Neural cell (in vitro differentiated cells): ENCODE measurements at regions not wholly inside any gene's neighbourhood (a gene's known extent, or its start where the extent isn't known, plus 50 kb on each side); places are given as distances from the start of the nearest gene placed in this dataset.
"Not testable (repeated sequence)": the region's sequence is repeated elsewhere in the genome, so short reads cannot be mapped to it uniquely, and the experiment has no call there.

ENCODE experiments used
- H2AFZ ChIP-seq: fragments of 200-600, 300-800 bp; sonication (generic), shearing (Covaris generic); 2 replicates; pipeline ENCODE4 v1.6.0; 2014; ENCODE audit warnings: low read depth, mild to moderate bottlenecking, antibody characterized with exemption, low read length, moderate library complexity
- H3F3A ChIP-seq: fragments of 200-600 bp; shearing (Covaris generic); 2 replicates; pipeline ENCODE4 v1.6.1; 2016; ENCODE audit warnings: mild to moderate bottlenecking, moderate library complexity, mixed read lengths, antibody characterized with exemption, low read length; ENCODE audit not compliant: insufficient read depth, poor library complexity, severe bottlenecking
- H3K27ac ChIP-seq: fragments of 200-600, 300-800 bp; sonication (generic), shearing (Covaris generic); 2 replicates; pipeline ENCODE4 v1.5.1; 2014; ENCODE audit warnings: mild to moderate bottlenecking, low read length, moderate library complexity
- H3K27me3 ChIP-seq: fragments of 300-800, 200-600 bp; sonication (generic), shearing (Covaris generic); 2 replicates; pipeline ENCODE4 v1.6.0; 2014; ENCODE audit warnings: mild to moderate bottlenecking, low read depth, low read length, moderate library complexity; ENCODE audit not compliant: insufficient read depth
- H3K36me3 ChIP-seq: fragments of 300-800, 200-600 bp; sonication (generic), shearing (Covaris generic); 2 replicates; pipeline ENCODE4 v1.5.1; 2014; ENCODE audit warnings: mild to moderate bottlenecking, antibody characterized with exemption, low read length, moderate library complexity; ENCODE audit not compliant: insufficient read depth
- H3K4me2 ChIP-seq: fragments of 300-800, 200-600 bp; sonication (generic), shearing (Covaris generic); 2 replicates; pipeline ENCODE4 v1.6.0; 2014; ENCODE audit warnings: mild to moderate bottlenecking, low read length
- H3K4me3 ChIP-seq: fragments of 300-800, 200-600 bp; sonication (generic), shearing (Covaris generic); 2 replicates; pipeline ENCODE4 v1.5.1; 2014; ENCODE audit warnings: mild to moderate bottlenecking, low read length, moderate library complexity
- H3K79me2 ChIP-seq: fragments of 200-600 bp; shearing (Covaris generic); replicated peaks from 2 replicates; pipeline ENCODE4 v1.6.0; 2014; ENCODE audit warnings: mild to moderate bottlenecking, low read length, moderate library complexity; ENCODE audit not compliant: insufficient read depth
- H3K9ac ChIP-seq: fragments of 300-800, 200-600 bp; sonication (generic), shearing (Covaris generic); 2 replicates; pipeline ENCODE4 v1.6.1; 2016; ENCODE audit warnings: mild to moderate bottlenecking, low read length, mixed read lengths
- H3K9me2 ChIP-seq: fragments of 200-600 bp; shearing (Covaris generic); 2 replicates; pipeline ENCODE4 v1.6.1; 2016; ENCODE audit warnings: mild to moderate bottlenecking, low read length, mixed read lengths; ENCODE audit not compliant: insufficient read depth
- H3K9me3 ChIP-seq: fragments of 200-600, 300-800 bp; sonication (generic), shearing (Covaris generic); 2 replicates; pipeline ENCODE4 v1.6.1; 2016; ENCODE audit warnings: mild to moderate bottlenecking, mixed run types, low read length, moderate library complexity, mixed read lengths
- H4K20me1 ChIP-seq: fragments of 200-600 bp; shearing (Covaris generic); 2 replicates; pipeline ENCODE4 v1.6.1; 2016; ENCODE audit warnings: mild to moderate bottlenecking, mixed run types; ENCODE audit not compliant: insufficient read depth
- CTCF ChIP-seq: fragments of 450-650 bp; IDR thresholded peaks from 2 replicates; pipeline ENCODE4 v1.5.1; 2014; ENCODE audit warnings: antibody characterized with exemption, mild to moderate bottlenecking, moderate library complexity; ENCODE audit not compliant: poor library complexity, severe bottlenecking
- EP300 ChIP-seq: fragments of 450-650 bp; conservative IDR thresholded peaks from 2 replicates; pipeline ENCODE4 v1.6.1; 2014; ENCODE audit warnings: antibody characterized with exemption, mild to moderate bottlenecking, moderate library complexity; ENCODE audit not compliant: poor library complexity, severe bottlenecking
- EZH2 ChIP-seq: fragments of 200-600, 300-800 bp; shearing (Covaris generic), sonication (generic); IDR thresholded peaks from 2 replicates; pipeline ENCODE4 v1.6.1; 2014; ENCODE audit warnings: antibody characterized with exemption, low read length, borderline replicate concordance, mild to moderate bottlenecking; ENCODE audit not compliant: insufficient read depth, poor library complexity, severe bottlenecking
- MXI1 ChIP-seq: fragments of 450-650 bp; conservative IDR thresholded peaks from 2 replicates; pipeline ENCODE4 v1.6.1; 2014; ENCODE audit warnings: antibody characterized with exemption, mild to moderate bottlenecking; ENCODE audit not compliant: poor library complexity, severe bottlenecking
- POLR2AphosphoS5 ChIP-seq: IDR thresholded peaks from 2 replicates; pipeline ENCODE4 v1.6.1; 2012
- RAD21 ChIP-seq: fragments of 450-650 bp; conservative IDR thresholded peaks from 2 replicates; pipeline ENCODE4 v1.6.1; 2014; ENCODE audit warnings: antibody characterized with exemption, mild to moderate bottlenecking, moderate library complexity
- SMC3 ChIP-seq: fragments of 450-650 bp; conservative IDR thresholded peaks from 2 replicates; pipeline ENCODE4 v1.6.1; 2014; ENCODE audit warnings: antibody characterized with exemption, mild to moderate bottlenecking, moderate library complexity; ENCODE audit not compliant: poor library complexity
- TAF1 ChIP-seq: IDR thresholded peaks from 2 replicates; pipeline ENCODE4 v1.6.1; 2012; ENCODE audit warnings: low read depth
- TF ChIP-seq, protein P1 (sequence below): IDR thresholded peaks from 2 replicates; pipeline ENCODE4 v1.6.1; 2012; ENCODE audit warnings: borderline replicate concordance

- Histone ChIP-seq H3K9me2 (no peaks in the 10 kb centered on the region), H3K79me2 (no peaks in the 10 kb centered on the region), H3K27ac (no peak overlapping the region)
These were observed 1491.8 kb upstream of the NUDT12 start for GRCh38 chr5:105054406-105054805.

GRCh38 chr5:105042623-105043022 is 1480.0 kb upstream of the NUDT12 start:
- no peak overlapping the region for H3K4me2 ChIP-seq
- H3K4me3 ChIP-seq: no peak overlapping the region
- no peaks in the 10 kb centered on the region for H4K20me1 ChIP-seq
- no peak for TF ChIP-seq CTCF
- TF ChIP-seq TAF1: no peak
- TF ChIP-seq EZH2: no peak
- no peak for TF ChIP-seq MXI1
- TF ChIP-seq SMC3: no peak
- TF ChIP-seq, protein P1, sequence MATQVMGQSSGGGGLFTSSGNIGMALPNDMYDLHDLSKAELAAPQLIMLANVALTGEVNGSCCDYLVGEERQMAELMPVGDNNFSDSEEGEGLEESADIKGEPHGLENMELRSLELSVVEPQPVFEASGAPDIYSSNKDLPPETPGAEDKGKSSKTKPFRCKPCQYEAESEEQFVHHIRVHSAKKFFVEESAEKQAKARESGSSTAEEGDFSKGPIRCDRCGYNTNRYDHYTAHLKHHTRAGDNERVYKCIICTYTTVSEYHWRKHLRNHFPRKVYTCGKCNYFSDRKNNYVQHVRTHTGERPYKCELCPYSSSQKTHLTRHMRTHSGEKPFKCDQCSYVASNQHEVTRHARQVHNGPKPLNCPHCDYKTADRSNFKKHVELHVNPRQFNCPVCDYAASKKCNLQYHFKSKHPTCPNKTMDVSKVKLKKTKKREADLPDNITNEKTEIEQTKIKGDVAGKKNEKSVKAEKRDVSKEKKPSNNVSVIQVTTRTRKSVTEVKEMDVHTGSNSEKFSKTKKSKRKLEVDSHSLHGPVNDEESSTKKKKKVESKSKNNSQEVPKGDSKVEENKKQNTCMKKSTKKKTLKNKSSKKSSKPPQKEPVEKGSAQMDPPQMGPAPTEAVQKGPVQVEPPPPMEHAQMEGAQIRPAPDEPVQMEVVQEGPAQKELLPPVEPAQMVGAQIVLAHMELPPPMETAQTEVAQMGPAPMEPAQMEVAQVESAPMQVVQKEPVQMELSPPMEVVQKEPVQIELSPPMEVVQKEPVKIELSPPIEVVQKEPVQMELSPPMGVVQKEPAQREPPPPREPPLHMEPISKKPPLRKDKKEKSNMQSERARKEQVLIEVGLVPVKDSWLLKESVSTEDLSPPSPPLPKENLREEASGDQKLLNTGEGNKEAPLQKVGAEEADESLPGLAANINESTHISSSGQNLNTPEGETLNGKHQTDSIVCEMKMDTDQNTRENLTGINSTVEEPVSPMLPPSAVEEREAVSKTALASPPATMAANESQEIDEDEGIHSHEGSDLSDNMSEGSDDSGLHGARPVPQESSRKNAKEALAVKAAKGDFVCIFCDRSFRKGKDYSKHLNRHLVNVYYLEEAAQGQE: no peak
- TF ChIP-seq POLR2AphosphoS5: no peak
- TF ChIP-seq RAD21: no peak
- no peak for TF ChIP-seq EP300
- no peaks in the 10 kb centered on the region for H3K9me2 ChIP-seq
- H3F3A ChIP-seq: no peaks in the 10 kb centered on the region
- H3K36me3 ChIP-seq: no peaks in the 10 kb centered on the region
- no peaks in the 10 kb centered on the region for H3K9me3 ChIP-seq
- H3K79me2 ChIP-seq: no peaks in the 10 kb centered on the region
- H2AFZ ChIP-seq: no peak overlapping the region
- no peak overlapping the region for H3K9ac ChIP-seq
- H3K27me3 ChIP-seq: no peaks in the 10 kb centered on the region
- H3K27ac ChIP-seq: no peak overlapping the region

More at GRCh38 chr5:105054406-105054805, 1491.8 kb upstream of the NUDT12 start:
- H3K4me3 ChIP-seq: no peak overlapping the region
- H3K4me2 ChIP-seq: no peak overlapping the region
- H3K9ac ChIP-seq: no peak overlapping the region
- peaks cover 8% of the 10 kb centered on the region for H3K9me3 ChIP-seq
- H2AFZ ChIP-seq: no peak overlapping the region
- no peaks in the 10 kb centered on the region for H3K36me3 ChIP-seq
- H3F3A ChIP-seq: no peaks in the 10 kb centered on the region
- no peaks in the 10 kb centered on the region for H3K27me3 ChIP-seq
- TF ChIP-seq CTCF (no peak), MXI1 (no peak), POLR2AphosphoS5 (no peak), SMC3 (no peak), EZH2 (no peak), TAF1 (no peak), EP300 (no peak), RAD21 (no peak)
- TF ChIP-seq, protein P1: no peak
- H4K20me1 ChIP-seq: no peaks in the 10 kb centered on the region

GRCh38 chr5:105036814-105037213 is 1474.2 kb upstream of the NUDT12 start:
- not testable (repeated sequence) for H3K27me3 ChIP-seq

More at GRCh38 chr5:105036814-105037213, 1474.2 kb upstream of the NUDT12 start:
- H3F3A ChIP-seq, H3K9ac ChIP-seq, H3K9me3 ChIP-seq, H3K4me2 ChIP-seq, H3K79me2 ChIP-seq, H2AFZ ChIP-seq, H3K4me3 ChIP-seq, H3K9me2 ChIP-seq, H3K27ac ChIP-seq, H3K36me3 ChIP-seq, H4K20me1 ChIP-seq: not testable (repeated sequence)
